HEK293 (cell line): ENCODE measurements at regions not wholly inside any gene's neighbourhood (a gene's known extent, or its start where the extent isn't known, plus 50 kb on each side); places are given as distances from the start of the nearest gene placed in this dataset.

Experiments
- CTCF ChIA-PET: fragments of 350-600 bp; formaldehyde crosslinking; extraction: SDS; loops from one replicate; lab custom pipeline; 2021; ENCODE audit warnings: antibody characterized with exemption; lab: Yijun Ruan, JAX
- POLR2A ChIA-PET: fragments of 300-600 bp; formaldehyde crosslinking; extraction: SDS; loops from one replicate; lab custom pipeline; 2020; ENCODE audit warnings: antibody characterized with exemption, inconsistent platforms; lab: Yijun Ruan, JAX
- H3K27ac ChIP-seq: fragments of 200-500 bp; sonication (Bioruptor generic); 2 replicates; pipeline ENCODE4 v1.5.1; 2014; ENCODE audit warnings: low read depth, low read length, control low read depth, inconsistent platforms; ENCODE audit errors: extremely low read depth
- H3K36me3 ChIP-seq, 2 experiments: fragments of 200-500 bp in 1 of 2; sonication (Bioruptor generic) in 1 of 2; 1 replicate in 1 of 2; 2 replicates in 1 of 2; pipeline ENCODE4 v1.5.1; 2014 to 2017; ENCODE audit warnings: inconsistent platforms in 2 of 2, low read length in 2 of 2; ENCODE audit not compliant: control insufficient read depth in 2 of 2, insufficient read depth in 1 of 2
- H3K4me1 ChIP-seq: fragments of 200-500 bp; sonication (Bioruptor generic); 2 replicates; pipeline ENCODE4 v1.5.1; 2014; ENCODE audit warnings: mild to moderate bottlenecking, low read length, inconsistent platforms; ENCODE audit not compliant: control insufficient read depth, insufficient read depth
- H3K4me3 ChIP-seq: 2 replicates; pipeline ENCODE4 v1.5.1; 2011; ENCODE audit warnings: low read depth, mild to moderate bottlenecking, control low read depth, low read length, moderate library complexity
- H3K9me3 ChIP-seq: fragments of 200-500 bp; sonication (Bioruptor generic); 2 replicates; pipeline ENCODE4 v1.5.1; 2014; ENCODE audit warnings: low read depth, low read length, inconsistent platforms; ENCODE audit not compliant: control insufficient read depth, insufficient read depth
- EGR2 ChIP-seq: fragments of 450-650 bp; formaldehyde crosslinking; IDR thresholded peaks from 2 replicates; pipeline ENCODE4 v1.5.1; 2016; ENCODE audit warnings: low read depth, missing biosample characterization, missing genetic modification characterization
- GLI4 ChIP-seq: fragments of 450-650 bp; formaldehyde crosslinking; IDR thresholded peaks from 2 replicates; pipeline ENCODE4 v1.5.1; 2016; ENCODE audit warnings: missing biosample characterization, missing genetic modification characterization
- GLIS1 ChIP-seq: fragments of 450-650 bp; formaldehyde crosslinking; IDR thresholded peaks from 2 replicates; pipeline ENCODE4 v1.5.1; 2016; ENCODE audit warnings: missing biosample characterization, missing genetic modification characterization
- KLF8 ChIP-seq: fragments of 450-650 bp; formaldehyde crosslinking; IDR thresholded peaks from 2 replicates; pipeline ENCODE4 v1.5.1; 2016; ENCODE audit warnings: missing biosample characterization, missing genetic modification characterization
- MYNN ChIP-seq: fragments of 450-650 bp; formaldehyde crosslinking; IDR thresholded peaks from 2 replicates; pipeline ENCODE4 v1.5.1; 2016; ENCODE audit warnings: missing biosample characterization, missing genetic modification characterization, borderline replicate concordance
- SETDB1 ChIP-seq: IDR thresholded peaks from one replicate; pipeline ENCODE4 v1.6.1; 2017; ENCODE audit warnings: mild to moderate bottlenecking, low read length, moderate library complexity, mixed read lengths; ENCODE audit not compliant: insufficient read length
- YY2 ChIP-seq: fragments of 450-650 bp; formaldehyde crosslinking; IDR thresholded peaks from 2 replicates; pipeline ENCODE4 v1.5.1; 2016; ENCODE audit warnings: missing biosample characterization, missing genetic modification characterization
- ZBTB6 ChIP-seq: fragments of 450-650 bp; formaldehyde crosslinking; IDR thresholded peaks from 2 replicates; pipeline ENCODE4 v1.5.1; 2017; ENCODE audit warnings: missing biosample characterization, missing genetic modification characterization
- ZNF148 ChIP-seq: fragments of 450-650 bp; formaldehyde crosslinking; IDR thresholded peaks from 2 replicates; pipeline ENCODE4 v1.5.0; 2017; ENCODE audit warnings: missing biosample characterization, missing genetic modification characterization, borderline replicate concordance
- ZNF2 ChIP-seq: fragments of 450-650 bp; formaldehyde crosslinking; IDR thresholded peaks from 2 replicates; pipeline ENCODE4 v1.5.1; 2016; ENCODE audit warnings: missing biosample characterization, missing genetic modification characterization
- ZNF341 ChIP-seq: fragments of 450-650 bp; formaldehyde crosslinking; IDR thresholded peaks from 2 replicates; pipeline ENCODE4; 2016; ENCODE audit warnings: low read depth, missing biosample characterization, missing genetic modification characterization
- ZNF354C ChIP-seq: fragments of 450-650 bp; formaldehyde crosslinking; IDR thresholded peaks from 2 replicates; pipeline ENCODE4 v1.5.1; 2016; ENCODE audit warnings: missing biosample characterization, missing genetic modification characterization, low read depth, borderline replicate concordance
- ZNF473 ChIP-seq: fragments of 450-650 bp; formaldehyde crosslinking; IDR thresholded peaks from 2 replicates; pipeline ENCODE4 v1.5.1; 2017; ENCODE audit warnings: missing biosample characterization, missing genetic modification characterization
- ZNF510 ChIP-seq: fragments of 450-650 bp; formaldehyde crosslinking; IDR thresholded peaks from 2 replicates; pipeline ENCODE4 v1.5.1; 2018; ENCODE audit warnings: mild to moderate bottlenecking, missing genetic modification characterization, missing biosample characterization; ENCODE audit not compliant: insufficient replicate concordance
- ZNF585B ChIP-seq: fragments of 450-650 bp; formaldehyde crosslinking; IDR thresholded peaks from 2 replicates; pipeline ENCODE4 v1.5.1; 2016; ENCODE audit warnings: missing biosample characterization, missing genetic modification characterization
- ZNF701 ChIP-seq: fragments of 450-650 bp; formaldehyde crosslinking; IDR thresholded peaks from 2 replicates; pipeline ENCODE4 v1.5.1; 2016; ENCODE audit warnings: missing biosample characterization, missing genetic modification characterization
- ZNF747 ChIP-seq: fragments of 450-650 bp; formaldehyde crosslinking; IDR thresholded peaks from 2 replicates; pipeline ENCODE4 v1.5.1; 2016; ENCODE audit warnings: missing biosample characterization, missing genetic modification characterization
- TF ChIP-seq, protein P1 (sequence below): fragments of 450-650 bp; formaldehyde crosslinking; IDR thresholded peaks from 2 replicates; pipeline ENCODE4 v1.5.1; 2017; ENCODE audit warnings: missing biosample characterization, missing genetic modification characterization

DNA sequence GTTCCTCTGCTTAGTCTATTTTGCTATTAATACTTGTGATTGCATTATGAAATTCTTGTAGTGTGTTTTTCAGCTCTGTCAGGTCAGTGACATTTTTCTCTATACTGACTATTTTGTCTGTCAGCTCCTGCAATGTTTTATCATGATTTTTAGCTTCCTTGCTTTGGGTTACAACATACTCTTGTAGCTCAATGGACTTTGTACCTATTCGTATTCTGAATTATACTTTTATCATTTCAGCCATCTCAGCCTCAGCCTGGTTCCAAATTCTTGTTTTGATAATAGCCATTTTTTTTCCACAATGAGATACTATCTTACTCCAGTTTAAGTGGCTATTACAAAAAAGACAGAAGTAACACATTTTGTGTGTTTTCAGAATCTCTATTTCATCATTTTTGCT, 204.2 kb upstream of the ONECUT1 start (continued):
- TF ChIP-seq ZNF148 = no peak
- TF ChIP-seq, protein P1, sequence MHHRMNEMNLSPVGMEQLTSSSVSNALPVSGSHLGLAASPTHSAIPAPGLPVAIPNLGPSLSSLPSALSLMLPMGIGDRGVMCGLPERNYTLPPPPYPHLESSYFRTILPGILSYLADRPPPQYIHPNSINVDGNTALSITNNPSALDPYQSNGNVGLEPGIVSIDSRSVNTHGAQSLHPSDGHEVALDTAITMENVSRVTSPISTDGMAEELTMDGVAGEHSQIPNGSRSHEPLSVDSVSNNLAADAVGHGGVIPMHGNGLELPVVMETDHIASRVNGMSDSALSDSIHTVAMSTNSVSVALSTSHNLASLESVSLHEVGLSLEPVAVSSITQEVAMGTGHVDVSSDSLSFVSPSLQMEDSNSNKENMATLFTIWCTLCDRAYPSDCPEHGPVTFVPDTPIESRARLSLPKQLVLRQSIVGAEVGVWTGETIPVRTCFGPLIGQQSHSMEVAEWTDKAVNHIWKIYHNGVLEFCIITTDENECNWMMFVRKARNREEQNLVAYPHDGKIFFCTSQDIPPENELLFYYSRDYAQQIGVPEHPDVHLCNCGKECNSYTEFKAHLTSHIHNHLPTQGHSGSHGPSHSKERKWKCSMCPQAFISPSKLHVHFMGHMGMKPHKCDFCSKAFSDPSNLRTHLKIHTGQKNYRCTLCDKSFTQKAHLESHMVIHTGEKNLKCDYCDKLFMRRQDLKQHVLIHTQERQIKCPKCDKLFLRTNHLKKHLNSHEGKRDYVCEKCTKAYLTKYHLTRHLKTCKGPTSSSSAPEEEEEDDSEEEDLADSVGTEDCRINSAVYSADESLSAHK (tag by site-specific recombination) = no peak

DNA sequence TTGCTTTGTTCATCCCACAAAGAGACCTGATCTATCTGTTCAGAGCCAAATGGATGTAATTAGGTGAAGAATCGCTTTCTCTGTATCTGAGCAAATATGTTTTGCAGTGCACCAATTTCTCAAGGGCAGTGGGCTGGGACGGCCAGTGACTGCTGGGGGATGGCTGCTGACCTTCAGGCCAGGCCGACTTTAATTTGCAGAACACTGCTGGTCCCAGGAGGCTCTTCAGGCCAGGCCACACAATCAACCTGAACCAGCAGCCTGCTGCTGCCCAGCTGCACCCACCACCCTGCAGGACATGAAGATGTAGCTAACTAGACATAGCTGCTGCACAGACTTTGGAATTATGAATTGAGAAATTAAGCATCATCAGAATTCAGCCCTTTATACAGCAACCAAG, 194.4 kb upstream of the ONECUT1 start:
- CTCF ChIA-PET = no interaction called here
- no peak for TF ChIP-seq ZNF473 (tag by site-specific recombination)
- TF ChIP-seq KLF8 (tag by site-specific recombination) = no peak
- TF ChIP-seq YY2 = no peak
- no peak for TF ChIP-seq ZNF701 (tag by site-specific recombination)
- TF ChIP-seq ZNF747 = no peak
- no peak for TF ChIP-seq ZNF510 (tag by site-specific recombination)
- TF ChIP-seq ZNF341 (tag by site-specific recombination) = no peak
- no peak for TF ChIP-seq SETDB1
- TF ChIP-seq GLI4 (tag by site-specific recombination) = no peak
- no peak for TF ChIP-seq ZNF585B
- TF ChIP-seq ZNF354C (tag by site-specific recombination) = no peak
- no peak for TF ChIP-seq GLIS1
- no peak for TF ChIP-seq ZNF2 (tag by site-specific recombination)
- TF ChIP-seq ZBTB6 (tag by site-specific recombination) = no peak

DNA sequence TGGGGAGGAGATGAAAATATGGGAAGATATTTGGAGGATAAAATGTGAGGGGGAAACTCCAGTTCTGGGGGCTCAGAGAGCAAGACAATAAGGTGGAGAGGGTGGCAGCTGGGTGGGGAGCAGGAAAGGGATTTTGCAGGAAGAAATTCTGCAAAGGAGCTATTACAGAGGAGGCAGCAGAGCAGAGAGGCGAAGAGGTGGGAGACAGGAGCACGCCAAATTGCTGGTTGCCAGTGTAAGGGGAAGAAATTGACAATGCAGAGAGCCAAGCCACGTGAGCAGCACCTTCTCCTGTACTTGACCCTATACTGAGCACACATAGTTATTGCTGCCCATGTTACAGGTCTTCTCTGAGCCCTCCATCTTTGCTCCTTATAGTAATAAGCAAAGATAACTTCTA, 190.3 kb upstream of the ONECUT1 start:
- Histone ChIP-seq H3K4me3 (no peak overlapping the region), H3K27ac (no peak overlapping the region), H3K9me3 (no peaks in the 10 kb centered on the region), H3K4me1 (no peaks in the 10 kb centered on the region), H3K36me3 (no peaks in the 10 kb centered on the region)
- POLR2A ChIA-PET = no interaction called here
- CTCF ChIA-PET = no interaction called here
- no peak for TF ChIP-seq MYNN (tag by site-specific recombination)
- TF ChIP-seq EGR2 = no peak
- TF ChIP-seq, all 188 proteins: peak for 0

More for the DNA sequence above, 194.4 kb upstream of the ONECUT1 start:
- Histone ChIP-seq H3K9me3 (no peaks in the 10 kb centered on the region), H3K27ac (no peak overlapping the region), H3K4me1 (no peaks in the 10 kb centered on the region), H3K4me3 (no peak overlapping the region), H3K36me3 (no peaks in the 10 kb centered on the region)
- POLR2A ChIA-PET = no interaction called here
